ENCODE measurements at regions not wholly inside any gene's neighbourhood (a gene's known extent, or its start where the extent isn't known, plus 50 kb on each side); places are given as distances from the start of the nearest gene placed in this dataset.

DNA sequence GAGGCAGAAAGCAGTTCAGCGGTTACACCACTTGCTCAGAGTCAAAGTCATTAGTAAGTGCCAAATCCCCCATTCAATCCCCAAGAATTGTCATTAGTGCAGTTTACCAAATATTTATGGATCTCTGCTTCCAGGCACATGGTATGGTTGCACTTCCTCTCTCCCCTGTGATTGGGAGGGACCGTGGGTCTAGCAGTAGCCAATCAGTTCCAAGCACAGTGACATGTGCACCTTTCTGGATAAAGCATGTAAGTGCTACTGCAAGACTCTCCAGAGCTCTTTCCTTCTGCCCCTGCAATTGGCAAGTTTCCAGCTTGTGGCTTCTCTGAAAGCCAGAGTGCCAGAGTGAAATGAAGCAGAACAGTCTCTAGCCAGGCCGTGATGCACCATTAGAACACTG is 85.3 kb upstream of the FLRT2 start:
- TF ChIP-seq EP300 (IDR thresholded peaks at IDR 0.05) (no peak), EHMT2 (IDR thresholded peaks at IDR 0.05; ENCODE audit: low read depth) (no peak), BHLHE40 (IDR thresholded peaks at IDR 0.05; ENCODE audit: low read depth, low read length) (no peak), CEBPB (IDR thresholded peaks at IDR 0.05) (no peak), FOSL2 (IDR thresholded peaks at IDR 0.05) (no peak), FOSL2 (CRISPR knock-in tag; IDR thresholded peaks at IDR 0.05) (no peak)
- TF ChIP-seq, protein P1, sequence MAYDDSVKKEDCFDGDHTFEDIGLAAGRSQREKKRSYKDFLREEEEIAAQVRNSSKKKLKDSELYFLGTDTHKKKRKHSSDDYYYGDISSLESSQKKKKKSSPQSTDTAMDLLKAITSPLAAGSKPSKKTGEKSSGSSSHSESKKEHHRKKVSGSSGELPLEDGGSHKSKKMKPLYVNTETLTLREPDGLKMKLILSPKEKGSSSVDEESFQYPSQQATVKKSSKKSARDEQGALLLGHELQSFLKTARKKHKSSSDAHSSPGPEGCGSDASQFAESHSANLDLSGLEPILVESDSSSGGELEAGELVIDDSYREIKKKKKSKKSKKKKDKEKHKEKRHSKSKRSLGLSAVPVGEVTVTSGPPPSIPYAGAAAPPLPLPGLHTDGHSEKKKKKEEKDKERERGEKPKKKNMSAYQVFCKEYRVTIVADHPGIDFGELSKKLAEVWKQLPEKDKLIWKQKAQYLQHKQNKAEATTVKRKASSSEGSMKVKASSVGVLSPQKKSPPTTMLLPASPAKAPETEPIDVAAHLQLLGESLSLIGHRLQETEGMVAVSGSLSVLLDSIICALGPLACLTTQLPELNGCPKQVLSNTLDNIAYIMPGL (CRISPR knock-in tag; IDR thresholded peaks at IDR 0.05; ENCODE audit: borderline replicate concordance): no peak
- TF ChIP-seq, protein P2, sequence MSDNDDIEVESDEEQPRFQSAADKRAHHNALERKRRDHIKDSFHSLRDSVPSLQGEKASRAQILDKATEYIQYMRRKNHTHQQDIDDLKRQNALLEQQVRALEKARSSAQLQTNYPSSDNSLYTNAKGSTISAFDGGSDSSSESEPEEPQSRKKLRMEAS (IDR thresholded peaks at IDR 0.05): no peak
- TF ChIP-seq, protein P3, sequence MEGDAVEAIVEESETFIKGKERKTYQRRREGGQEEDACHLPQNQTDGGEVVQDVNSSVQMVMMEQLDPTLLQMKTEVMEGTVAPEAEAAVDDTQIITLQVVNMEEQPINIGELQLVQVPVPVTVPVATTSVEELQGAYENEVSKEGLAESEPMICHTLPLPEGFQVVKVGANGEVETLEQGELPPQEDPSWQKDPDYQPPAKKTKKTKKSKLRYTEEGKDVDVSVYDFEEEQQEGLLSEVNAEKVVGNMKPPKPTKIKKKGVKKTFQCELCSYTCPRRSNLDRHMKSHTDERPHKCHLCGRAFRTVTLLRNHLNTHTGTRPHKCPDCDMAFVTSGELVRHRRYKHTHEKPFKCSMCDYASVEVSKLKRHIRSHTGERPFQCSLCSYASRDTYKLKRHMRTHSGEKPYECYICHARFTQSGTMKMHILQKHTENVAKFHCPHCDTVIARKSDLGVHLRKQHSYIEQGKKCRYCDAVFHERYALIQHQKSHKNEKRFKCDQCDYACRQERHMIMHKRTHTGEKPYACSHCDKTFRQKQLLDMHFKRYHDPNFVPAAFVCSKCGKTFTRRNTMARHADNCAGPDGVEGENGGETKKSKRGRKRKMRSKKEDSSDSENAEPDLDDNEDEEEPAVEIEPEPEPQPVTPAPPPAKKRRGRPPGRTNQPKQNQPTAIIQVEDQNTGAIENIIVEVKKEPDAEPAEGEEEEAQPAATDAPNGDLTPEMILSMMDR (IDR thresholded peaks at IDR 0.05): no peak
- TF ChIP-seq, protein P4, sequence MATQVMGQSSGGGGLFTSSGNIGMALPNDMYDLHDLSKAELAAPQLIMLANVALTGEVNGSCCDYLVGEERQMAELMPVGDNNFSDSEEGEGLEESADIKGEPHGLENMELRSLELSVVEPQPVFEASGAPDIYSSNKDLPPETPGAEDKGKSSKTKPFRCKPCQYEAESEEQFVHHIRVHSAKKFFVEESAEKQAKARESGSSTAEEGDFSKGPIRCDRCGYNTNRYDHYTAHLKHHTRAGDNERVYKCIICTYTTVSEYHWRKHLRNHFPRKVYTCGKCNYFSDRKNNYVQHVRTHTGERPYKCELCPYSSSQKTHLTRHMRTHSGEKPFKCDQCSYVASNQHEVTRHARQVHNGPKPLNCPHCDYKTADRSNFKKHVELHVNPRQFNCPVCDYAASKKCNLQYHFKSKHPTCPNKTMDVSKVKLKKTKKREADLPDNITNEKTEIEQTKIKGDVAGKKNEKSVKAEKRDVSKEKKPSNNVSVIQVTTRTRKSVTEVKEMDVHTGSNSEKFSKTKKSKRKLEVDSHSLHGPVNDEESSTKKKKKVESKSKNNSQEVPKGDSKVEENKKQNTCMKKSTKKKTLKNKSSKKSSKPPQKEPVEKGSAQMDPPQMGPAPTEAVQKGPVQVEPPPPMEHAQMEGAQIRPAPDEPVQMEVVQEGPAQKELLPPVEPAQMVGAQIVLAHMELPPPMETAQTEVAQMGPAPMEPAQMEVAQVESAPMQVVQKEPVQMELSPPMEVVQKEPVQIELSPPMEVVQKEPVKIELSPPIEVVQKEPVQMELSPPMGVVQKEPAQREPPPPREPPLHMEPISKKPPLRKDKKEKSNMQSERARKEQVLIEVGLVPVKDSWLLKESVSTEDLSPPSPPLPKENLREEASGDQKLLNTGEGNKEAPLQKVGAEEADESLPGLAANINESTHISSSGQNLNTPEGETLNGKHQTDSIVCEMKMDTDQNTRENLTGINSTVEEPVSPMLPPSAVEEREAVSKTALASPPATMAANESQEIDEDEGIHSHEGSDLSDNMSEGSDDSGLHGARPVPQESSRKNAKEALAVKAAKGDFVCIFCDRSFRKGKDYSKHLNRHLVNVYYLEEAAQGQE (IDR thresholded peaks at IDR 0.05): no peak
